NT2/D1 (cell line): ENCODE measurements at regions not wholly inside any gene's neighbourhood (a gene's known extent, or its start where the extent isn't known, plus 50 kb on each side); places are given as distances from the start of the nearest gene placed in this dataset.
"Not testable (repeated sequence)": the region's sequence is repeated elsewhere in the genome, so short reads cannot be mapped to it uniquely, and the experiment has no call there.

Experiments
- DNase-seq: peaks from one replicate; pipeline ENCODE4 v3.0.0-alpha.2; 2011; ENCODE audit warnings: low read depth, low spot score
- H3K27me3 ChIP-seq: 2 replicates; pipeline ENCODE4 v1.6.0; 2011; ENCODE audit warnings: mild to moderate bottlenecking; ENCODE audit not compliant: insufficient read length, insufficient read depth
- H3K36me3 ChIP-seq: 2 replicates; pipeline ENCODE4 v1.6.1; 2011; ENCODE audit warnings: mild to moderate bottlenecking, low read length, mixed read lengths; ENCODE audit not compliant: insufficient read depth, insufficient read length
- H3K4me1 ChIP-seq: 2 replicates; pipeline ENCODE4 v1.5.1; 2011; ENCODE audit not compliant: insufficient read depth, insufficient read length
- H3K4me3 ChIP-seq: 2 replicates; pipeline ENCODE4 v1.5.1; 2011; ENCODE audit warnings: low read depth; ENCODE audit not compliant: insufficient read length
- H3K9ac ChIP-seq: 2 replicates; pipeline ENCODE4 v1.6.0; 2011; ENCODE audit warnings: low read depth; ENCODE audit not compliant: insufficient read length
- H3K9me3 ChIP-seq: 2 replicates; pipeline ENCODE4 v1.5.1; 2011; ENCODE audit warnings: mild to moderate bottlenecking, low read length; ENCODE audit not compliant: insufficient read depth
- SUZ12 ChIP-seq: IDR thresholded peaks from 2 replicates; pipeline ENCODE4 v1.6.1; 2011; ENCODE audit not compliant: insufficient read length, insufficient read depth; ENCODE audit errors: extremely low read depth
- YY1 ChIP-seq: IDR thresholded peaks from 2 replicates; pipeline ENCODE4 v1.6.1; 2011; ENCODE audit not compliant: insufficient read length, insufficient read depth
- ZNF274 ChIP-seq: IDR thresholded peaks from 2 replicates; pipeline ENCODE4 v1.6.1; 2011; ENCODE audit warnings: mild to moderate bottlenecking, low read depth, low read length

- TF ChIP-seq YY1 (no peak), SUZ12 (no peak), ZNF274 (no peak)
- no peak overlapping the region for H3K9ac ChIP-seq
- H3K4me3 ChIP-seq = no peak overlapping the region
- H3K36me3 ChIP-seq = no peaks in the 10 kb centered on the region
- H3K9me3 ChIP-seq = no peaks in the 10 kb centered on the region
- DNase-seq = no peak
- H3K4me1 ChIP-seq = no peaks in the 10 kb centered on the region
- H3K27me3 ChIP-seq = no peaks in the 10 kb centered on the region
These were observed 171.6 kb downstream of the CD47 start for GRCh38 chr3:107919239-107919638.

GRCh38 chr3:107916171-107916570, 174.7 kb downstream of the CD47 start:
- no peak for DNase-seq
- Histone ChIP-seq H3K9ac (no peak overlapping the region), H3K9me3 (no peaks in the 10 kb centered on the region), H3K36me3 (no peaks in the 10 kb centered on the region), H3K27me3 (no peaks in the 10 kb centered on the region), H3K4me3 (no peak overlapping the region), H3K4me1 (no peaks in the 10 kb centered on the region)
- no peak for TF ChIP-seq YY1

GRCh38 chr3:107915706-107916105, 175.1 kb downstream of the CD47 start:
- Histone ChIP-seq H3K4me1 (no peaks in the 10 kb centered on the region), H3K4me3 (no peak overlapping the region), H3K9ac (no peak overlapping the region), H3K36me3 (no peaks in the 10 kb centered on the region), H3K27me3 (no peaks in the 10 kb centered on the region), H3K9me3 (no peaks in the 10 kb centered on the region)
- no peak for TF ChIP-seq SUZ12
- no peak for TF ChIP-seq YY1
- TF ChIP-seq ZNF274 = no peak
- no peak for DNase-seq

- Histone ChIP-seq H3K9me3 (no peaks in the 10 kb centered on the region), H3K27me3 (no peaks in the 10 kb centered on the region), H3K36me3 (no peaks in the 10 kb centered on the region), H3K4me3 (no peak overlapping the region), H3K4me1 (no peaks in the 10 kb centered on the region), H3K9ac (no peak overlapping the region)
- TF ChIP-seq SUZ12 (no peak), YY1 (no peak), ZNF274 (no peak)
- DNase-seq = no peak
These were observed 177.1 kb downstream of the CD47 start for GRCh38 chr3:107913701-107914100.

GRCh38 chr3:107911337-107912000, 179.4 kb downstream of the CD47 start:
- no peaks in the 10 kb centered on the region for H3K9me3 ChIP-seq
- no peak overlapping the region for H3K9ac ChIP-seq
- no peaks in the 10 kb centered on the region for H3K27me3 ChIP-seq
- TF ChIP-seq SUZ12 (no peak), ZNF274 (no peak), YY1 (no peak)
- DNase-seq = no peak
- H3K4me3 ChIP-seq = no peak overlapping the region
- H3K4me1 ChIP-seq = no peaks in the 10 kb centered on the region
- no peaks in the 10 kb centered on the region for H3K36me3 ChIP-seq

GRCh38 chr3:107910713-107911259, 180.0 kb downstream of the CD47 start:
- no peaks in the 10 kb centered on the region for H3K4me1 ChIP-seq
- H3K9me3 ChIP-seq = no peaks in the 10 kb centered on the region
- H3K36me3 ChIP-seq = no peaks in the 10 kb centered on the region
- no peak for DNase-seq
- H3K9ac ChIP-seq = no peak overlapping the region
- no peak overlapping the region for H3K4me3 ChIP-seq
- H3K27me3 ChIP-seq = no peaks in the 10 kb centered on the region
- TF ChIP-seq ZNF274 = no peak
- no peak for TF ChIP-seq YY1
- TF ChIP-seq SUZ12 = no peak

GRCh38 chr3:107909583-107909982, 181.2 kb downstream of the CD47 start:
- H3K9me3 ChIP-seq, DNase-seq, H3K4me3 ChIP-seq, H3K4me1 ChIP-seq, H3K9ac ChIP-seq, H3K36me3 ChIP-seq, H3K27me3 ChIP-seq: not testable (repeated sequence)

- H3K4me1 ChIP-seq = no peaks in the 10 kb centered on the region
- H3K27me3 ChIP-seq = no peaks in the 10 kb centered on the region
- no peaks in the 10 kb centered on the region for H3K9me3 ChIP-seq
- TF ChIP-seq YY1 (no peak), SUZ12 (no peak), ZNF274 (no peak)
- no peak overlapping the region for H3K9ac ChIP-seq
- H3K36me3 ChIP-seq = no peaks in the 10 kb centered on the region
- DNase-seq = no peak
- H3K4me3 ChIP-seq = no peak overlapping the region
These were observed 182.8 kb downstream of the CD47 start for GRCh38 chr3:107907996-107908395.
